DMS 273 (cell line): ENCODE measurements at regions not wholly inside any gene's neighbourhood (a gene's known extent, or its start where the extent isn't known, plus 50 kb on each side); places are given as distances from the start of the nearest gene placed in this dataset.
"Not testable (repeated sequence)": the region's sequence is repeated elsewhere in the genome, so short reads cannot be mapped to it uniquely, and the experiment has no call there.

Source experiments
- DNase-seq: peaks from one replicate; lab custom pipeline; 2025; ENCODE audit not compliant: unreplicated experiment; lab: John Stamatoyannopoulos, UW

DNA sequence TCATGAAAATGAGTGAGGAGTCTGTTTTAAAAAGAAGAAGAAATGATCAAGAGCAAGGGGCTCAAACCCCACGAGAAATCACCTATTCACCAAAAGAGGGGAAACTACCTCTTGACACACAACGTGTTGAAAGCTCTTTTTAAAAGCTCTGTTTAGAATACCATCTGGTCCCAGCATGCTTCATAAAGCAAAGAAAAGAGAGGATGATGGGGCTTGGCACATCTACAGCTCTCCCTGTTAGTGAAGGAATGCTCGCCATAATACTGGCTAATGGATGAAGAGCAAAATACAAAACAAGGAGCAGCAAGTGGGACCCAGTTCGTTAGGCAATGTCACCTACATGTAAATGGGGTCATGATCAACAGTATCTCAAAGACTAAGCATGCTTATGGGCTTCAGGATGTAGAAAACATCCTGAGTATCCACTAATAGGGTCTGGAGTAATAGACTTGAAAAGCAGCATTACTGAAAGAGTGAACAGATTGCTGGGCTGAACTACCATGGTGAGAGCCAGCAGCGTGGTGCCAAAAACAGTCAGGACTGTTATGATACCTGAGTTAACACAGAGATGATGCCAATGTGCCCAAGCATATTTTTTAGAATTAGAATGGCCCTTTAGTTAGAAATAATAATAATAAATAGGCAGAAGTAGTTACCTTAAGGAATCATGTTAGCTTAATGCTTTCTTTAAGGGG is 159.7 kb upstream of the POU1F1 start:
- peak; percentile 6 for DNase-seq

DNA sequence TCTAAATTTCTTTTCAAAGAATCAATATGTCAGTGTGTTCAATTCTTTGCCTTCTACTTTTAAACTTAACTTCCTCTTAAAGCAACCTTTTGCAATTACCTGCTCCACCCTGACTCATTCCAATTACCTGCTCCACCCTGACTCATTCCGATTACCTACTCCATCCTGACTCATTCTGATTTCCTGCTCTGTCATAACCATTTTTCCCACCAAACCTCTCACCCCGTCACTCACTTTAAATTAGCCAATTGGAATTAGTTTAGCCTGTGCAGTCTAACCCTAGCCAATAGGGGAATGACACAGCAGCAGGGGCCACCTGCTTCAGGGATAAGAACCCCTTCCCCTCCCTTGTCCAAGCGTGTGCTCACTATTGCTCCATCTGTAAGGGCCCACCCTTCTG is 157.1 kb upstream of the POU1F1 start:
- DNase-seq: not testable (repeated sequence)

DNA sequence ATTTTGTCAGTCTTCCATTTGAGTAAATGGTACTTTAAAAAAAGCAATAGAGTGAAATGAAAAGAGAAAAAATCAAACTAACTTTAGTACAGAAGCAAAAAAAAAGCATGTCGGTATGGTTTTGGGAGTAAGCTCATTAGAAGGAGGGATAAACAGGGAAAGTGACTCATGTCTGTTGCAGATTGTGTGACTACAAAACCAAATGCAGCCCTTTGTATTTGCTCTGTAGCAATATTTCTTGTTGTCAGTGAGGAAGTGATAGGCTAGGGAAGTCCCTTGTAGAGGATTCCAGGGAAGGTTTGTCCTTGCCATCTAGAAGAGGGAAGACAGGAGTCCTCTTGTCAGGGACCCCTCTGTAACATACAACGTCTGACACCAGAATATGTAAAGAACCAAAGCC is 150.5 kb upstream of the POU1F1 start:
- no peak for DNase-seq

DNA sequence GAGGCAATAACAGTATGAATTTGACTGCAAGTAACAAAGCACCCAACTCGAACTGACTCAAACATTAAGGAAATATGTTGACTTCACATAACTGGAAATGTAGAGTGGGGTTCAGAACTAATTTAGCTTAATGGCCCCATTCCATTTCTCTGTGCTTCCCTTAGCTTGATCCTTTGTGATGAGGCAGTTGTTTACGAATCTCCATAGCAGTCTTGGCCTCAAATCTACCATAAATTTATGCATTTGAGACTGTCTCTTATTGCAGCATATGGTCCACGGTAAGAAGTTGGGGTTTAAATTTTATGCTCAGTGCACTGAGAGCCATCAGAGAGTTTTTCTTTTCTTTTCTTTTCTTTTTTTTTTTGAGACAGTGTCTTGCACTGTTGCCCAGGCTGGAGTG is 148.7 kb upstream of the POU1F1 start:
- no peak for DNase-seq

DNA sequence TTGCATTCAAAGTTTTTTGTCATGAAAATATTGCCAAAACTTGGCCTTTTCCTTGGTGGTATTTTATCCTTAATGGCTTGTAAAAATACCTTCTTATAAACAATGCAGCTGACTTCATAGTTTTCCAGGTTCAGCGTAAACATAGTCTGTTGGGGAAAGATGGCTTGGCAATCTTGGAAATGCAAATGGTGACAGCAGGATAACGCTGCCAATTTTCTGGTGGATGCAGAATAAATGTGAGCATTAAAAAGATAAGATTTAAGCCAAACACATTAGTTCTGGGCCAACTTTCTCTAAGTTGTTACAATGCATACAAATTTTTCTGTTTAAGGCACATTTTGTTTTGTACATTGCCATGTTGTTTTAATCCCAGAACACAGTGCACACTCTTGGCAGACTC is 147.0 kb upstream of the POU1F1 start:
- DNase-seq: no peak

DNA sequence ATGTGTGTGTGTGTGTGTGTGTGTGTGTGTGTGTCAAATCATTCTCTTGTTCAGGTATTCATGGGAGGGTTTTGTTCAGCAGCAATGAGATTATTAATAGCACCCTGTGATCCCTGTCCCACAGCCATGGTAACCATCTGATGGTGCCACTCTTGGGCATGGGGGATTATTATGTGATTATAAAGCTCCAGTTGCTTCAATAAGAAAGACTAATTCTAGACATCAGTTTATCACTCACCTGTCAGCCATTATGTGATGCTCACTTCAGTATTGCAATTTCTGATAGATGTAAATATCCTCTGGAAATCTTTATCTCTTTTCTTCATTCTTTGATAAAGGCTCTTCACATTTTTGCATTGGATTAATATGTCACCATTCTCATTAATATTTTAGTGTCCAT is 145.9 kb upstream of the POU1F1 start:
- DNase-seq: no peak

DNA sequence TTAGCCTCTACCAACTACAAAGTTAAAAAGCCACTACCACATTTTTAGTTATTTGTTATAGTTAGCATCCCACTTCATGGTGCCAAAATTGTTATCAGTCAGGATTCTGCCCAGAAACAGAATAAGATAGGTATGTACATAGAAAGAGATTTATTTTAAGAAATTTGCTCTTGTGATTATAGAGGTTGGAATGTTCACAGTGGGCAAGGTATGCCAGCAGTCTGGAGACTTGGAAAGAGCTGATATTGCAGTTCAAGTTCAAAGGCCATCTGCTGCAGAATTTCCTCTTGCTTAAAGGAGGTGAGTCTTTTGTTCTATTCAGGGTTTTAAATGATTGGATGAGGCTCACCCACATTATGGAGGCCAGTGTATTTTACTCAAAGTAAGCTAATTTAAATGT is 143.8 kb upstream of the POU1F1 start:
- peak; percentile 1 for DNase-seq

DNA sequence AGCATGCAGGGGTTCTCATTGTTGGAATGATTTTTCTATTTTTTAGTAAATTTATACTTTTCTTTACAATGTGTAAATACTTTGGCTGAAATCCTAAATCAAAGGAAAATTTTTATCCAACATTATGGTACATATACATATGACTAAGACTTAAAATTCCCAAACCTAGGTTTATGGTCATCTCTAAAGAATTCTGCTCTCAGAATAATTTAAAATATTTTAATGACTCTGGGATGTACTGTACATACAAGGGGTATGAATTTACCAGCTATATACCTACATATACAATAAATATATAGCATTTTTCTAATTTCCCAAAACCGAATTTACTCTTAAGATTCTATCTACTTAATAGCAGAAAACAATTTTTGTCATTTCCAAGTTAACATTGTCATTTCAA is 137.9 kb upstream of the POU1F1 start:
- no peak for DNase-seq

DNA sequence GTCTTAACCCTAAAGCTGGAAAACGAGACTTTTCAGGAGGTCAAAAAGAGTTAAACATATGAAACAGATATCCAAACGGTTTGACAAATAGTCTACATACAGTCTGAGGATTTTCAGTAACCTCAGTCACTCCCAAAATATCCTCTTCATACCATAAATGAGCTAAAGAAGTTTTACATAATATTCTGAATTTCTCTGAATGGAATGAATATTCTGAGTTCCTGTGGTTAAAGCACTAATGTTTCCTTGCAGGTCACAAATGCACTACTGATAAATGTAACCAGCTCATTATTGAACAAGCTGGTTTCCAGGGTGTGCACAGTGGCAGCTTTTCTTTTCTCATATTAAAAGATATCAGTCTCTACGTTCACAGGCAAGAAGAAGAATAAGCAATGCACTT is 137.4 kb upstream of the POU1F1 start:
- no peak for DNase-seq

DNA sequence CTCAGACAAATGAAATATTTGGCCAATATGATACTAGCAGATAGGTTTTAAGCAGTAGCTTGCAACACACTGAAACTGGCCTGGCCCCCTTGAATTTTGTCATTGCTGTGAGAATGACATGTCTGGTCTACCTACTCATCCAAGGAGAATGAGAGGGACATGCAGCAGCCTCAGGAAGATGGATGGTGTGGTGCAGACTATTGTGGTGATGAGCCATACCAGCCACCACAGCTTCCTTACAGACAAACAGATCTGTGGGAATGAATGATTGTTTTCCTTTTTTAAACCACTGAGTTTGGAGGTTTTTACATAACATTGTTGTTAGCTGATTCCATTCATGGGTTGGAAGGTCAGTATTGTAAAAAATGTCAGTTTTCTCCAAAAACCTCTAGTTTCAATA is 133.7 kb upstream of the POU1F1 start:
- DNase-seq: no peak

DNA sequence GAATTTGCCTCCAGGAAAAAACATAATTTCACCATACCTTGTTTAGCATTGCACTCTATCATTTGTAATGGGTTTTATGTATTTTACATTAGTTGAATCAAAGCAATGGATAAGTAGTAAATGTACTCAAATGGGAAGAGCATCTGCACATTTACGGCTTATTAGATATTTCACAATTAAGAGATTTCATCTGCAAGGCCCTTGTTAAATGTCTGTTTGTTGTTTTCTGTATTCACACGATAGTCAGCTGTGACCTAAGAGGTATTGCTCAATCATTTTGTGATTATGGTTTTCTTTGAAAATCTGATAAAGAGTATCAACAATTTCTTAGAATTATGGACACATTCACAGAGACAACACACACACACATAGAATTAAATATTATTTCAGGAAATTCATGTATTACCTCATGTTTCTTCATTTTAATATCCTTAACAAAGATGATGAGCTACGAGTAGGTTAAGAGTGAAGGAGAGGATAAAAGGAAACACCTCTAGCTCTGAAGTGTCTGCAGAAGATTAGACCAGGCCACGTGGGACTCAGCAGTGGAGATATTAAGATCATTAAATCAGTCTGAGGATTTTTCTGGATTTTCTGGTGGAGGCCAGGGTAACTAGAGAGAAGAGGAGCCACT is 121.9 kb upstream of the POU1F1 start:
- no peak for DNase-seq

DNA sequence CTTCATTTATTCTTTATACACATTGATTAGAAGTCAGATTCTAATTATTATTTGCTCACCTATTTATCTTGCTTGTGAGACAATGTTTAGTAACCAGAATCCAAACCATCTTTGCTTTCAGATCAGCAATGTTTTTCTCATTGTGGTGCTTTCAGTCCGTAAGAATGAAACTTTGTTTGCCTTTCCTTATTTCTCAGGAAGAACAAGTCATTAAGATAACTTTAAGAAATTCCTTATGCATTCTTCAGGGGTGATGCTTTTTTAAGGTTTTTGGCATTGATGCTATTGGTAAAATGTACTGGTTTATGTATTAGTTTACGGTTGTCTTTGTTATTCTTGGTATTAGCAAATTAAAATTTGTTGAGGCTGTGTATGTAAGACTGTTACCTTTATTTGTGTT is 120.8 kb upstream of the POU1F1 start:
- DNase-seq: no peak

DNA sequence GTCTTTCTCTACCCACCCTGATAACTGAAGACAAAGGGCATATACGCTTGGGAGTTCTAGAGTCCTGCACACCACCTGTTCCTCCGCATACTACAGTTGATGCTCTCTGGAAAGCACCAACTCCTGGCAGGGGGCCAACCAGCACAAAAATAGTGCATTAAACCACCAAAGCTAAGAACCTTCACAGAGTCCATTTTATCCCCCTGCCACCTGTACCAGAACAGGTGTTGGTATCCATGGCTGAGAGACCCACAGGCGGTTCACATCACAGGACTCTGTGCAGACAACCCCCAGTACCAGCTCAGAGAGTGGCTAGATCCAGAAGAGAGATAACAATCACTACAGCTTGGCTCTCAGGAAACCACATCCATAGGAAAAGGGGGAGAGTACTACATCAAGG is 114.4 kb upstream of the POU1F1 start:
- DNase-seq: no peak

DNA sequence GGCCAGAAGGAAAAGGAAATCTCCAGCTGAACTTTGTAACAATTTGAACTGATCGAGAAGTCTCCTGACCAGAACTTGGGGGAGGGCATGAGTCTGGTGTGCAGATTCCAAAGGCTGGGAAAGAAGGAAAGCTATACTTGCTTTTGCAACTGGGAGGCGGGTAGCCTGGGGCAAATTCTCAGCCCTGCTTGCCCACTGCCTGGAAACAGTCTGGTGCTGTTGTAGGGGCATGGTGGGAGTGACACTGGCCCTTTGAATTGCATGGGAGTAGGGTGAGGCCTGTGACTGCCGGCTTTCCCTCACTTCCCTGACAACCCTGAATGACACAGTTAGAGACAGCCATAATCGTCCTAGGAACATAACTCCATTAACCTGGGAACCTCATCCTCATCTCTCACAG is 114.0 kb upstream of the POU1F1 start:
- DNase-seq: no peak

DNA sequence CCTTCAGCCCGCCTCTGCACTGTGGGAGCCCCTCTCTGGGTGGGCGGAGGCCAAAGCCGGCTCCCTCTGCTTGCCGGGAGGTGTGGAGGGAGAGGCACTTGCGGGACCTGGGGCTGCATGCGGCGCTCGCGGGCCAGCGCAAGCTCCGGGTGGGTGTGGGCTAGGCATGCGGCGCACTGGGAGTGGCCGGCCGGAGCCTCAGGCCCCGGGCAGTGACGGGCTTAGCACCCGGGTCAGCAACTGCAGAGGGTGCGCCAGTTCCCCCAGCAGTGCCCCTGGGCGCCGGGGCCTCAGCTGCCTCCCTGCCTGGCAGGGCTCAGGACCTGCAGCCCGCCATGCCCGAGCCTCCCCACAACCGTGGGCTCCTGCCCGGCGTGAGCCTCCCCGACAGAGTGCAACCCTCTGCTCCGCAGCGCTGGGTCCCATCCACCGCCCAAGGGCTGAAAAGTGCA is 98.9 kb upstream of the POU1F1 start:
- DNase-seq: no peak

DNA sequence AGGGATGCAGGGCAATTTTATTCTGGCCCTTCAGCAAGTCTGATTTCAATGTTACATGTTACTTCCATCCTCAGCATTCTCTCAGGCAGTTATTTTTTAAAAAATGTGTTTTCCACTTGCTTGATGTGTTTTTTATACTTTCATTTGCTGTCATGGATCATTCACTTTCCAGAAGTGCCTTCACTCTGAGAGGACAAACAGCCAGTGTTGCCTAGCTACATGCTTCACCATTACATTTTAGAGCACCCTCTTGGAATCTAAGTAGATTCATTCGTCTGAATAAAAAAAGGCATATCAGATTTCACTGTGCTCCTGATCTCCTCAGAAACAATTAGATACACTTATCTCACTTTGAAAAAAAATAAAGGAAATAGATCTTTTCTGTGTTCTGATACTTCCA is 93.6 kb upstream of the POU1F1 start:
- DNase-seq: no peak

DNA sequence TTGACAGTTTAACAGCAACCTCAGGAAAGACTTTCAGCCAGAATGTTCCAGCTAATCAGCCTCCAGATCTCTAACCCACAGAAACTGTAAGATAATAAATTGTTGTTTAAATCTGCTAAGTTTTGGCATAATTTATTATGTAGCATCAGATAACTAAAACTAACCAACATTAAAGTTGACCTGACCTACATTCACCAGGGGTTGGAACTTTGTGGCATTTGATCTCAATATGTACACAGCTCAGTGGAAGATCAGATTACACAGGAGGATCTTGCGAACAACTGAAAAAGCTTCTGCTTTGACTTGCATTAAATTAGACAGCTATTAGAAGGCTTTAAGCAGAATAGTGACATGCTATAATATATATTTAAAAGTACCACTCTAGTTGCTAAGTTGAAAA is 91.4 kb upstream of the POU1F1 start:
- DNase-seq: no peak

DNA sequence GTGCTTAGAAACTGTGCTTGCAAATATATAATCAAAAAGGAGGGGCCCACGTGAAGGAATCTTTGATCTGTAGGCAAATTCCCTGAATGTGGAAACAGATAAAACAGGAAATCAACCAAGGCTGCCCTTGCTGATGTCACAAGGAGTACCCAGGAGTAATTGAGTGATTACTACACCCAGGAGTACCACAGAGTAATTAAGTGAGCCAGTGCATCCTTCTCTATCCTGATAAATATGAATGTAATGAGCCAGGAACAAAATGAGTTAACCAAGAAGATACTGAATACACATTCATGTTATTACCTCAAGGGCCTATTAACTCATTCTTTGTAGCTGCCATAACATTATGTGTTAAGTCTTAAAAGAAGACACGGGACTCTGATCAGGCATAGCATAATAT is 87.3 kb upstream of the POU1F1 start:
- no peak for DNase-seq

DNA sequence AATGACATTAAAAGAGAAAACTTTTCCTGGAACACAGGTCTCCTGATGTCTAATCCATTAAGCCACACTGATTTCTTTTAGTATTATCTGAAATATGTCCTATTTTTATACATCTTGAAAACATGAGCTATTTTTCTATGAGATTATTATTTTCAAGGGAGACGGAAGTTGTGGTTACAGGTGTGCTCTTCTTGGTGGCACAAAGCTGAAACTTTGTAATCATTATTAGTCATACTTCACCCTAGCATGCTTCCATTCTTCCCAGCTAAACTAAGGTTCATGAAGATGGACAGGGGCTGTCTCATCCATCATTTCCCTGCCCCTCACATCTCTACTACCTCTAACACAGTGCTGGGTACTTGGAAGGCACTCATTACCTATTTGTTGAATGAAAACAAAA is 85.6 kb upstream of the POU1F1 start:
- no peak for DNase-seq

DNA sequence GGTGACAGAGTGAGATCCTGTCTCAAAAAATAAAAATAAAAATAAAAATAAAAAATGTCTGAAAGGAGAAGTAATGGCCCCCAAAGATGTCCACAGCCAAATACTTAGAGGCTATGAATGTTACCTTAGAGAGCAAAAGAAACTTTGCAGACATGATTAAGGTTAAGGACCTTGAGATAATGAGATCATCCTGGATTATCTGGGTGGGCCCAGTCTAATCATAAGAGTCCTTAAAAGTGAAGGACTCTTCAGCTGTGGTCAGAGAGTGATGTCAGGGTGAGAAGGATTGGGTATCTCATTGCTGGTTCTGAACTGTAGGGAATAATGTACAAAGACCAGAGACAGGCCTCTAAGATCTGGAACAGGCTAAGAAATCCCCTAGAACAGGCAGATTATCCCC is 84.9 kb upstream of the POU1F1 start:
- no peak for DNase-seq

DNA sequence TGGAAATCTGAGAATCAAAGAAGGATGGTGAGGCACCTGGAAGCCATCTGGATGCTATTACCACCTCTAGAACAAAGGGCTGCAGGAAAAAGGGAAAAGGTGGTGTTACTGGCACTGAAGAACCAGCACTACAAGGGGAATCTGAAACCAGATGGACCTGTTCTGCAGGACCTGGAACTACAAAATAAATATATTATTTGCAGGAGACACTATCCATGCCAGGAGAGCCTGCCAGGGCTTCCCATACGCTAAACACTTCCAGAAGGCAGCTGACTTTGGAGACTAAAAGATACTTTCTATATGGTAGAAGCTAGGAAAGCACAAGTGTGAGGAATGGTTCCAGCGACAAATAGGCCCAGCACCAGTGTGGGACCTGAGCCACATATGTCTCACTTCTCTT is 83.4 kb upstream of the POU1F1 start:
- DNase-seq: no peak

DNA sequence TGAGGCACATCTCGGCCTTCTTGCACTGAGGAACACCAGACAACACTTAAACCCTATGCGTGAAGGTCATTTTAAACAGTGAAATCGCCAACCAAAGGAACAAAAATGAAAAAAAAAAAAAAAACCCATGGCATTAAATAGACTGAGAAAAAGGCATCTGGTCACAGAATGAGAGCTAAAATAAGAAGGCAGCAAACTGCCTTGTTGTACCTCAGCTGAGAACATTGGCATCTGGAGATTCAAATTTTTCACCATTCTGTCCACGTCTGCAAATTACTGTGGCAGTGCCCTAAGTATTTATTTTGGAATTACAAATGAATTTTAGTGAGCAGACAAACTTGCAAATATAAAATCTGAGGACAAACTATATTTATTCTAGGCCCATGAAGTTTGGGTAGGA is 82.6 kb upstream of the POU1F1 start:
- no peak for DNase-seq

DNA sequence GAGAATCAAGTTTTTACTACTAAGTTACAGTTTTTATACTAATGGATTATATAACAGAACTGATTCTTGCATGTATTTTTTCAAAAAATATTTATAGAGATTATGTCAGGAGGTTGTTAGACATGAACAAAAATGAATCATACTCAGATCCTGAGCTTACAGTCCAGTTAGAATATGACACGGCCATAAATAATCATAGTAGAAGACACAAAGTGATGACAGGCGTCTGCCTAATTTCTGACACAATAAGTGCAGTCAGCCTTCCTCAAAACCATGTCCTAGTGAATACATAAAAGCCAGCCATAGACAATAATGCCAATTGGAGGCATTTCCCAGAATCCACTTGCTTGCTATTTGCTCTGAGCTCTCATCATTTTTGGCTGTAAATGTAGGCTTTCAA is 81.7 kb upstream of the POU1F1 start:
- DNase-seq: no peak
